GM21528 (cell line): ENCODE measurements at regions not wholly inside any gene's neighbourhood (a gene's known extent, or its start where the extent isn't known, plus 50 kb on each side); places are given as distances from the start of the nearest gene placed in this dataset.
A peak's percentile ranks its signal among the peaks of the same experiment; 100 is the strongest.

Experiments used
- ATAC-seq: cut with Tn5 transposase; IDR thresholded peaks from one replicate; pipeline ENCODE4 v1.9.1; 2021; ENCODE audit warnings: mild to moderate bottlenecking, moderate library complexity; ENCODE audit not compliant: unreplicated experiment, low FRiP score

DNA sequence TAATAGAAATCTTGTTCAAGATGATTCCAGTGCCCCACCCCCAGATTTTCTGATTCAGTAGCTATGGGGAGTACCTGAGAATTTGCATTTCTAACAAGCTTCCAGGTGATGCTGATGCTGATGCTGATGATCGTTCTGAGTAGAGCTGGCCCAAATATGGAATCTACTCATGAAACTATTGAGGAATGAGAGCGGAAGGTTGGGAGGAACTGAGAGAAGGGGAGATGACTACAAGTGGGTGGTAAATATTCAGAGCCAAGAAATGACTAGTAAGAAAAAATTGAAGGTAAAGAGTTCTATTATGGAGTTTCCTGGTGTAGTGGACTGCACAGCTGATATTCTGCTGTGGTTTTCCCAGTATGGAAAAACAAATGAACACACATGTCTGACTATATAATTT, 235.4 kb upstream of the FN1 start:
- no peak for ATAC-seq

DNA sequence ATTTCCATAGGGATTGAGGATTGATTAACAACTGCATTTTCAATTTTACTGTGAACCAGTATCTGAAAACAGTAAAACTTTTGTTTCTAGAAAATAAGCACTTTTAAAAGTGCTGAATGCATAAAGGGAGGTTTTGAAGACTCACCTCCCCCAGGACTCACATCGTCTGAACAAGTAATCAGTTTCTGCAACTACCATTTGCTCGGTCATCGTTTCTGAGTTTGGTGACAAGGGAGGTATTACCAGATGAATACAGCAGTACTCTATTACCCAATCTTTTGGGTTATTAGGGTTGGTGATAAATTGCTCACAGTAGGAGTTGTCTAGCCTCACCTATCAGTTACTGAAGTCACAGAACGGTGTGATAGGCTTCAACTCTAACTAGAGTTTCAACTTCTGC, 234.5 kb upstream of the FN1 start:
- no peak for ATAC-seq

DNA sequence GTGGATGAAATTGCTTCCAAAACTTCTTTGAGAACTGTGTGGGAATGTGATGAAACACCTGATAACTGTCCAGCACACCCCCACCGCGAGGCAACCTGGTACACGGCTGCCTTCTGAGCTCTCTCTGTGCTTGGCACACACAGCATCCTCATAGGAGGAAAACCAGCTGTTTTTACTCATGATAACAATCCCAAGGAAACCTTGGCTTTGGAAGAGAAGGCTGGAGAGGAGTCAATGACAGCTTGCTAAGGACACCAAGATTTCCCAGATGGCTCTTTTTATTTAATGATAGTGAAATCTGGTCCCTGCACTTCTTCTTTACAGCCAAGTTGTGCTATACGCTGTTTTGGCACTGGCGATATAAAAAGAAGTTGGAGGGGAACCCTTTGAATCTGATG, 232.5 kb upstream of the FN1 start:
- ATAC-seq = no peak

DNA sequence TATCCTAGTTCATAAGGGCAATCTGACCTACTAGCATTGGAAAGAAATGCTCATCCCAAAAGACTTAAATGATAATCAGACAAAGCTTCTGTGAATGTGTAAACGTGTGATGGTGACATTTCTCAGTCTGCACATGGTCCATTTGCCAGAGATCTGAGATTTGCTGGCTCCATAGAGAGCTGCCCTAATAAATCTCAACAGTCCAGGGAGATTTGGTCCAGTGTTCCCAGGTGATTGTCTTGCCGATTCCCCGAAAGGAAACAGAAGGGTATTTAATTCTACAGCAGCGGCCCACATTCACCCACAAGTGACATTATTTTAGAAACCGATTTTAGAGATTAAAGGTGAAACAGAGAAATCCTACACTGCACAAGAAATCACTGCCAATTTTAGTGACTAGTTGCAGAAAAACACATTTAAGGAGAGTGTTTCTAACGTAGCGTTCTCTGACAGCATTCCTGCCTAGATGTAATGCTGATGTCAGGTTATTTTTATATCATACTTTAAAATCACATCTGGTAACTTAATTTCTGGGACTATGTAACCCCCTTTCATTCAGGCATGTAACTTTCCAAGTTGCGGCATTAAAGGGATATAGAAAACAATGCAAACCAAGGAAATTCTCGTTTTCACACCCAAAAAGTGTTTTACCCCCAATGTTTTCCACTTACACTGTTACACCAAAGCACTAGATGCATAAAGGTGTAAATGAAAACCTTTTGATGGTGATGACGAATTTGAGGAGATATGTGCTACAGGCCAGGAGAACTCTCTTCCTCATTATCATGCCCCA, 231.9 kb upstream of the FN1 start:
- ATAC-seq = no peak

DNA sequence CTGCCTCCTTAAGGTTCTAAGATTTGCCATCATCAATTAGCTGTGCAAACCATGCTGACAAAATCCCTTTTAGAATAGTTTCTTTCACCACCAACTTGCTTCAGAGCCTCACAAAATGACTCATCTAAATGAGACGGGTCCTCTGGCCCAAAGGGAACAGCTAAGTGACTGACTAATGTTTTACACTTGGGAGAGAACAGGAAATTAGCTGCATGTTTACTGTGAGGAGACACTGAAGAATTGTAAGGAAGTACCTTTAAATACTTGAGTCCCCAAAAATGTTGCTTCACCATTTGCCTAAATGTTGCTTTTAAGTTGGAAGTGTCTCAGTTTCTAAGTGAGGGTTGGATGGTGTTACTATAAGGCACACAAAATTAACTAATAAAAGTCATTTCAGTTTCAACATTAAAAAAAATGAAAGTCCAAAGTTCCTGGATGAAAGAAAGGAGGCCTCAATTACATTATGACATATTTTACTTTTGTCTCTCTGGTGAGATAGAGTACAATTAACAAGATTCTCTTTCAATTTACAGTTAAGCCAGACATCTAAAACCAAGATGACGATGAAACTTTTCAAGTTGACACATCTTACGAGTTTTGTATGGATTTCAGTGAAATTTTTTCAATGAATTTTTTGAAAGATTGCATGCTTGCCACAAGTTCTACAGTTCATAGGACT, 229.1 kb upstream of the FN1 start:
- ATAC-seq = peak; percentile 71

DNA sequence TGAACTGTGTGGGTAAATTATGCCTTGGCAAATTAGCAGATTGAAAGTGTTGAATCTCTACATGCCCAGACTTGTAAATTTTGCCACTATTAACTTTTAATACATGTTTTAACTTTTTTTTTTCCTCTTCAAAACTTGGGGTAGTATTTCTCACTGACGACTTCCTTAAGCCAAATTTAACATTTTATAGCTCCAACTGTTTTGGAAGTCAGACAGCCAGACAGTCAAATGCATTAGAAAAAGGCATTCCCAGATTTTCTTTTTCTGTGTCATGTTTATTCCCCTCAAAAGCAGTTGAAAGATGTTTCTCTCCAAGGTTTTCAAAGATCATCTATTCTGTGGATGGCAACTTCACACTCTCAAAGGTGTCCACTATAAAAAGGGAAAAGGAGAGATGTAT, 226.8 kb upstream of the FN1 start:
- ATAC-seq = no peak

DNA sequence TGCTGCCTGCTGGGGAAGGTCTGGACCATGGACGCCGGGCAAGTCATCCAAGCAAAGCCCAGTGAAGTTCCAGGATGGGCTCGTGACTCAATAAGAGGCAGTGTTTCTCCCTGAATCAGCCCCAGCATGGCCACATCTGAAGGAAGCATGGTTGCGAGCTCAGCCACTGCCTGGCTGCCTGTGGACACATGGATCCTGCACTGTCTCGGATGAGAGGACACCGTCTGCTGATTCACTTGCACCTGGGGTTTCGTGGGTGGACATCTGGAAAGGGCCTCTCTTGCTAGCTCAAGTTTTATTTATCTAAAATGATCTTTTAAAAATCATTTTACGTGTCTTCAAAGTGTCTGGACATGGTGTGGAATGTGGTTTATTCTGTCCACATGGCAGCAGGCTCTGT, 224.8 kb upstream of the FN1 start:
- no peak for ATAC-seq

DNA sequence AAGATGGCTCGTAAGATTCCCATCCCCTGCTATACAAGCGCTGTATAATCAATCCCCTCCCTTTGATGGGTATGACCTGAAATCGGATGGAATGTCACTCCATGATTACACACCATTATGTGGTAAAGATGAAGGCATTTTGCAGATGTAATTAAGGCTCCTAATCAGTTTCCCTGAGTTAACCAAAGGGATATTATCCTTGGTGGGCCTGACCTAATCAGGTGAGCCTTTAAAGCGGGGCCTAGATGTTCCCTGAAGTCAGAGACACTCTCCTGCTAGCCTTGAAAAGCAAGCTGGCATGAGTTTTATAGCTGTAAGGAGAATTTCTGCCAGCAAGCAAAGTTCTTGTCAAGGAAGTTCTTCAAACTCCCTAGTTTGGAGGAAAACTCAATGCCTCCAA, 223.8 kb upstream of the FN1 start:
- ATAC-seq = no peak

DNA sequence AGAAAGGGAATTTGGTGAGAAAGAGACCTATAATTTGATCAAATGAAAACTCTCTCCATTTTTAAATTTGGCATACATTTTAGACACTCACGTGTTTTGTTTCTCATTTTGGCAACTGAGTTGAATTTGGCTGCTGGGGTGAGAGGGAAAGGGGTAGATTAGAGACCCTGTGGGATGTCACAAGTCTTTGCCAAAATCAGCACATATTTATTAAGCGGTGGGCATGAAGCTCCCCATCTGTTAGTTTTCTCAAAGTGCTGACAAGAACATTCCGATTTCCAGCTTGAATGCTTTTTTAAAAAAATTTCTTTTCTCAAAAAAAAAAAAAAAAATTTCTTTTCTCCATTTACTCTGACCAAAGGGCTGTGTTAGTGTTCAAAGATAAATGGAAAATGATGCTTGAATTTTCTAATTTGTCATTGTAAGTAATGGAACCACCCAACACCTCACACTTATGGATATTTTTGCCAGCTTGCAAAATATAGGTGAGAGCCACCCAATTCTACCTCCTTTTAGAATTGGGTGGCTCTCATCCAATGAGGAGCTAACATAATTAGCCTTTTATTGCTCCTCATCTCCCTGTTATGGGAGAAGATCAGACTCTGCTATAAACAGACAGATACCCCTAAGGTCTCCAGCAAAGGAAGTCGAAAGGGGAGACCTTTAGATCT, 222.9 kb upstream of the FN1 start:
- no peak for ATAC-seq

DNA sequence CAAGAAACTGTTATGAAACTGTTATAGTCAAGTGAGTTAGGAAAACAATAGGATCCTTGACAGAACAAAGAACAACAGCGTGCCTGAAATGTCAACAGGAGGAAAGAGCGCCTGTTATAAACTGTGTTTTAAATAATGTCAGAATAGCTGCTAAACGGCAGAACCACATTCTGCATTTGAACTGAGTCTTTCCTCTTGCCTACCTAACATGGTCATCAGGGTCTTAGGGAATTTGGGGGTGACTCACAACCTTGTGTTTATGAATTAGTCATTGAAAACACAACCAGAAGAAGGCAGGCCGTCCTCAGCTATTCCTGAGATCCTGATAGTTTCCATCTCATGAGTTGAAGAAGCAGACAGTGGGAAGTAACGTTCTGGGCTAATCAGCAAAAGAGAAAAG, 222.0 kb upstream of the FN1 start:
- ATAC-seq = no peak

DNA sequence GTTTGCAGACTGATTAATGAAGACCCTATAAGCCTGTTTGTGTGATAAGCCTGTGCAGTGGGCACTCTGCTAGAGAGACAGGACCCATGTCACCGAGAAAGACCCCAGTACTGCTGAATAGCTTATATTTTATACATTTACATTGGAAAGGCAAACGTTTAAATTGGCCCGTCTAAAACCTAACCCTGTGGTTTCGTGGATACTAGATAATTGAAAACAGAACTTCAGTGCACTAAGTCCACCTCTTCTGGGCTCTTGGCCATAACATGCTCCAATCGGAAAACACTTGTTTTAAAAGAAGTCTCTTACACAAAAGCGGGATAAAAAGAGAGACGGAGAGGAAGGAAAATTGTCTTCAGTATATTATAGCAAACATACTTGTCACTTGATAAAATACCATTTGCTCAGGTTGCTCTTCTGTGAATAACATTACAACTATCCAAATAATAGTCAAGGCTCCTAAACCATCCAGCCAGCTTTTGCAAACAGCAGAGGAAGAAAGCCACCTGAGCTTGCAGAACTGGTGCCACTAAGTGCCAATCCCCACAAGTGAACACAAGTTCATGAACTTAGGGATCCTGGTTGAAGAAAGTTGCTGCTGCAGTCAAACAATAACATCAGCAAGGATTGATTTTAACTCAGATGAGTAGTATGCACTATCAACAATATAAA, 218.4 kb upstream of the FN1 start:
- ATAC-seq = no peak

DNA sequence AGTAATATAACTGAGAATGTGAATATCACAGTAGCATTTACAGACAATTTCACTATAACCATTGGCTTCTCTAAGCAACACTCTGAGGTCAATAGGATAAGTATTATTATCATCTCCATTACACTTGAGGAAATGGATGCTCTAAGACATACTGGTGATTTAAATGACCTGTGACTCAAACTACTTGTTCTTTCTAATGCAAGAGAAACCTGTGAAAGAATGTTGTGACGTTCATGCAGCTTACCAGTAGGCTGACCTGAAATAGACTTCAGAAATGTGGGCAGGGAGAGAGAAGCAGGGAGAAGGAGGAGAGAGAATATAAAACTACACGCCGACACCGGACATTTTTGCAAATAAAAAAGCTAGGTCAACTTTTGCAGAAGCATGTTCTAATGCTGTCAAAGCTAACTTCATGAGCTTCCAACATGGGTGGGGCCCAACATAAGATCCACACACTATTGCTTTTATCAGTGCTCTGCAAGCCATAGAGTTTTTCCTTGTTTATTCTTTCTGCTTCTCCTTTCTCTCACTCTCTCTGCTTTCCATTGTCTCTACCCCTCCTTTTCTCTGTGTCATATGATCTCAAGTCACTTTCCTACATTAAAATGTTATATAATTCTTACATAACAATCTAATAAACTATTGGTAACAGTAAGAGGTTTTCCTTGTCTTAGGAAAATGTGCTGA, 217.6 kb upstream of the FN1 start:
- ATAC-seq = no peak

DNA sequence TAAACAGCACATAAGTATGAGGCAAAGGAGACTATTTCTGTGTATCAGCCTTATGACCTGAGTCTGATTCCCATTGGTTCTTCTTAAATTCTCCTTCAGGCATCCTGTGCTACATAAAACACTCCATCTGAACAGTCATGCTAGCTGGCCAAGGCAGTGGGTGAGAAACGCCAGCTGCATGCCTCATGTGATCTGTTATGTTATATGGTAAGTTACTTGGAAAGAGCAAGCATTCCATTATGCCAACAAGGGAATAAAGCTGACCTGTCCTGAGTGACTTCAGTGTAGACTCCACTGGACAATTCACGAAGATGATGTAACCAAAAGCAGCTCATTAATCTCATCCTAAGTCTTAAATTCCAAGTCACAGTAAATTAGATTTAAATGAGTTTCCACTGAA, 216.5 kb upstream of the FN1 start:
- no peak for ATAC-seq

DNA sequence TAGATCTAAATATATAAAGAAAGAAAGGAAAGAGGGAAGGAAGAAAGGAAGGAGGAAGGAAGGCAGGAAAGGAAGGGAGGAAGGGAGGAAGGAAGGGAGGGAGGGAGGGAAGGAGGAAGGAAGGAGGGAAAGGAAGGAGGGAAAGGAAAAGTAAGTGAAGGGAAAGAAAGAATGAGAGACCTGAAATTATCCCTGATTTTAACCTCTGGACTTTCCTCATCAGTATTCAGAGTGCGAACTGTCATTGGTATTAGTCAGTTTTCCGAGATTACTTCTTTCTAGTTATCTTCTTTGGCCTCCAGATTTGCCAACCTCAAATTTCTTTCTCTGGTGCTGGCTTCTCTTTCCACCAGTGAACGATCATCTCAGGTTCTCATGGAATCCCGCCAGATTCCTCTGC, 215.5 kb upstream of the FN1 start:
- no peak for ATAC-seq

DNA sequence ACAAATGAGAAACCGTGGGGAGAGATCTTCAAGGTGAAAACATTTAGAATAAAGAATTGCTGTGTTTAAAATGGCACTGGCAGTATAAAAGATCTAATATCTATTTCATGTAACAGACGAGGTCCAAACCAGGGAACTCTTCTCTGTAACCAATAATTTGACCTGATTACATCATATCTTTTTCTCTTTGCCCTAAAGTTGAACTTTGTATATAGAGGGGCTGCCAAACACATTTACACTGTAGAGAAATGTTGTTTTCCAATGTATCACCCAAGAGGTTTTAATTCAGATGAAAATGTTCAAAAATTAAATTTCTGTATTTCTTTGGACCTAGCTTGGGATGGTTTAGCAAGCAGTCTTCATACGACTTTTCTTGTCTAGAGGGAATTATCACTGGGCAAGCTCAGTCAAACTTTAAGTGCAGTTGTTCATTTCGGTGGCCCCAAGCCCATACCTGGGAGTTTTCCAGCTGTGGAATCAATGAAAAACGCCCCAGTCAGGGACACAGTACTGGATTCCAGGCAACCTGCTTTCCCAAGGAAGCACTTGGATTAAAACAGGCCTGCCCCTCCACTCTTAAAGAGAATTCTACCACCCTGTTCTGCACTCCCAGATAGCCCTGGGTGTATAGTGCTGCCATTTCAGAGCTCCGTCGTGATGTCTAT, 208.5 kb upstream of the FN1 start:
- no peak for ATAC-seq

DNA sequence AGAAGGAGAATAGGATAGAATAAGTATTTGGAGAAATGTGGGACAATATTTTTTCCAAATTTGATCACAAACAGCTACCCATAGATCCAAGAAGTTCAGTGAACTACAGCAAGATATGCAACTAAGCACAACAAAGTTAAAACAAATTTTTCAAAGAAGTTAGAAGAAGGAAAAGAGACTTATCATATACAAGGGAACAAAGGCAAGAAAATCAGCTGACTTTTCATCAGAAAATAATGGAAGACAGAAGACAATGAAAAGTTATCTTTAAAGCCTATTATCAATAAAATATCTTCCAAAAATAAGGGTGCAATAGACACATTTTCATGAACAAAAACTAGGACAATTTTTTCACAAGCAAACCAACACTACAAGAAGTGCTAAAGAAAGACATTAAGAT, 202.8 kb upstream of the FN1 start:
- no peak for ATAC-seq

DNA sequence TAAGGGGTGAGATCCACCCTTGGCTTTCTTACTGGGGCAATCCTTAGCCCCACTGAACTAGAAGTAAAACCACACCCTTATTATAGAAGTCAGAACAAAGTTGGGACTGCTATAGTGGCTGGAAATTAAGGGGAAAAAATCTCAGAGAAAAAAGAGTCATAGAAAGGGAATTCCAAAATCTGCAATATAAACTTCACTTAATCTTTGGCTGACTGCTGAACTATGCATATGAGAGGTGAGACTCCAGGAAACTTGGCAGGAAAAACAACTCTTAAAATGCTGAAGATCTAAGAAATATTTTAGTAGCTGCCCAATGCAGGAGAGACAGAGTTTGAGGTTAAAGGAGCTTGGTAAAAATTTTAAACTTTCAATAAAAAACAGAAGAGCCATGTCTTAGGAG, 201.8 kb upstream of the FN1 start:
- ATAC-seq = no peak

DNA sequence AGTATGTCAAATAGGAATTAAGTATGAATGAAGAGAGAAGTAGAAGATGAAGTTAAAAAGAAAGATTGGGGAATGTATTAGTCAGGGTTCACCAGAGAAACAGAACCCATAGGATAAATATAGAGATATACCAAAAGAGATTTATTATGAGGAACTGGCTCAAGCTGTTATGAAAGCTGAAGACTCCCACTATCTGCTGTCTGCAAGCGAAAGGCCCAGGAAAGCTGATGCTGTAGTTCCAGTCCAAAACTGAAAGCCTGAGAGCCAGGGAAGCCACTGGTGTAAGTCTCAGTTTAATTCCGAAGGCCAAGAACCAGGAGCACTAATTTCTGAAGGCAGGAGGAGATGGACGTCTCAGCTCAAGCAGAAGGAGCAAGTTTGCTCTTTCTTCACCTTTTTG, 200.9 kb upstream of the FN1 start:
- ATAC-seq = no peak

DNA sequence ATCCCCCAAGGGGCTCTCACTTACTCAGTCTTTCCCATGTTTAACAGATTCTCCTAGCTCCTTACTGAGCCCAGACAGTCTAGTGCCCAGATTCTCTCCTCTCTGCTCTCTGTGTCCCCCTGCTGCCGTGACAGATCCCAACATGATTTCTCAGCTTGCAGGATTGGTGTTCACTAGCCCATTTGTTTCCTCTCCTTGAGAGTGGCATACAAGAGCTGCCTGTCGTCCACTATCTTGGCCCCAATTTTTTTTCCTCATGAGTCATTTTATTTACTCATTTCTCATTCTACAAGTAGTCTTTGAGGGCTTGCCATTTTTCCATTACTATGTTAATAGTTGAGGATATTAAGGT, 199.9 kb upstream of the FN1 start:
- ATAC-seq = no peak

DNA sequence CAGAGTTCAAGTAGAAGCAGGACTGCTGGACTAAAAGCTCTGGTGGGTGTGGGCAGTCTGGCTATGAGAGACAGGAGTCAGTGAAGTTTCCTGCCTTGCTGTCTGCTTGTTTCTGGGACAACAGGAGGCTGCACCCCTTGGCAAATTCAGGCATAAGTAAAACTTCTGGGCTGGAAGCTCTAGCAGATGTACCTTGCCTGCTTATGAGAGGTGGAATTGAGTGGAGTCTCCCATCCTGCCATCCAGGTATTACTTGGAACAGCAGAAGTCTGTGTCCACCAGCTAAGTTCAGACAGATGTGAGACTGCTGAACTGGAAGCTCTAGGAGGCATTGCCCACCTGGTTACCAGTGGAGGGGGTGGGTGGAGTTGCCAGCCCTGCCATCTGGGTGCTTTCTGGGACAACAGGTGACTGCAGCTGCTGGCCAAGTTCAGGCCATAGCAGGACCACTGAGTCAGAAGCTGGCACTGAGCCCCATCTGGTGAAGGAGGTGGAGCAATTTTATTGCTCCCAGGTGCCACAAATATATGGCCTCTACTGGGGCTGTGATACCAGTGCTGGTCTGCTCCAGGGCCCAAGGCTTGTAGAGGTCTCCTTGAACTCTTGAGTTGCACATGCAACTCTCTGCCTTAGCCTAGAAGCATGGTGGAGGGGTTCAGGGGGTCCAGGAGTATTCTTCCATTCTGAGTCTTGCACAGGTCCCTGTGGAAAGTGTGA, 199.4 kb upstream of the FN1 start:
- ATAC-seq = no peak
